H9 (cell line): ENCODE measurements at regions not wholly inside any gene's neighbourhood (a gene's known extent, or its start where the extent isn't known, plus 50 kb on each side); places are given as distances from the start of the nearest gene placed in this dataset.
A peak's percentile ranks its signal among the peaks of the same experiment; 100 is the strongest.

Experiments used
- DNase-seq: peaks from one replicate; pipeline ENCODE4 v3.0.0-alpha.2; 2017
- H2AFZ ChIP-seq: one replicate; pipeline ENCODE4 v1.6.1; 2013; ENCODE audit warnings: mild to moderate bottlenecking, low read length, control low read depth, moderate library complexity
- H2AK5ac ChIP-seq: 2 replicates; pipeline ENCODE4 v1.6.1; 2013; ENCODE audit warnings: low read length, control low read depth, mixed read lengths; ENCODE audit not compliant: insufficient read length
- H2BK120ac ChIP-seq: one replicate; pipeline ENCODE4 v1.6.1; 2013; ENCODE audit warnings: low read depth, mild to moderate bottlenecking, low read length, control low read depth, inconsistent platforms; ENCODE audit not compliant: poor library complexity, severe bottlenecking
- H2BK12ac ChIP-seq: 2 replicates; pipeline ENCODE4 v1.6.1; 2013; ENCODE audit warnings: low read length, control low read depth, mixed read lengths, low read depth; ENCODE audit not compliant: insufficient read length
- H2BK15ac ChIP-seq: 2 replicates; pipeline ENCODE4 v1.6.1; 2013; ENCODE audit warnings: low read depth, low read length, control low read depth
- H2BK20ac ChIP-seq: one replicate; pipeline ENCODE4 v1.6.1; 2013; ENCODE audit warnings: low read depth, mild to moderate bottlenecking, low read length, control low read depth, inconsistent platforms; ENCODE audit not compliant: poor library complexity, severe bottlenecking
- H2BK5ac ChIP-seq: 2 replicates; pipeline ENCODE4 v1.6.1; 2013; ENCODE audit warnings: low read length, control low read depth, mixed read lengths; ENCODE audit not compliant: insufficient read length
- H3K14ac ChIP-seq: 2 replicates; pipeline ENCODE4 v1.6.1; 2013; ENCODE audit warnings: low read length, control low read depth; ENCODE audit not compliant: insufficient read depth
- H3K18ac ChIP-seq: 2 replicates; pipeline ENCODE4 v1.6.1; 2013; ENCODE audit warnings: low read depth, mild to moderate bottlenecking, mixed read lengths, low read length, control low read depth; ENCODE audit not compliant: insufficient read length
- H3K23ac ChIP-seq: 2 replicates; pipeline ENCODE4 v1.6.1; 2013; ENCODE audit warnings: low read length, control low read depth, mixed read lengths, low read depth; ENCODE audit not compliant: insufficient read length
- H3K23me2 ChIP-seq: 2 replicates; pipeline ENCODE4 v1.6.1; 2013; ENCODE audit warnings: low read depth, mild to moderate bottlenecking, mixed read lengths, low read length, control low read depth; ENCODE audit not compliant: insufficient read length, poor library complexity, severe bottlenecking
- H3K27ac ChIP-seq: 2 replicates; pipeline ENCODE4 v1.5.1; 2013; ENCODE audit warnings: low read length, control low read depth, mixed read lengths, low read depth; ENCODE audit not compliant: insufficient read length
- H3K27me3 ChIP-seq: 2 replicates; pipeline ENCODE4 v1.6.1; 2013; ENCODE audit warnings: low read length, control low read depth, inconsistent platforms; ENCODE audit not compliant: insufficient read depth
- H3K4ac ChIP-seq: 2 replicates; pipeline ENCODE4 v1.6.1; 2013; ENCODE audit warnings: low read depth, mild to moderate bottlenecking, control low read depth, inconsistent platforms, low read length, moderate library complexity
- H3K4me1 ChIP-seq: 2 replicates; pipeline ENCODE4 v1.6.1; 2013; ENCODE audit warnings: low read length, control low read depth, inconsistent platforms; ENCODE audit not compliant: insufficient read depth
- H3K4me2 ChIP-seq: 2 replicates; pipeline ENCODE4 v1.6.1; 2013; ENCODE audit warnings: low read length, control low read depth, mixed read lengths; ENCODE audit not compliant: insufficient read length, insufficient read depth
- H3K56ac ChIP-seq: 2 replicates; pipeline ENCODE4 v1.6.1; 2013; ENCODE audit warnings: low read depth, mild to moderate bottlenecking, mixed read lengths, low read length, control low read depth; ENCODE audit not compliant: insufficient read length
- H3K79me1 ChIP-seq: 2 replicates; pipeline ENCODE4 v1.6.1; 2013; ENCODE audit warnings: low read depth, mild to moderate bottlenecking, moderate library complexity, low read length, control low read depth, inconsistent platforms; ENCODE audit not compliant: insufficient read depth, poor library complexity, severe bottlenecking
- H3K79me2 ChIP-seq: 2 replicates; pipeline ENCODE4 v1.6.1; 2013; ENCODE audit warnings: low read length, control low read depth, inconsistent platforms; ENCODE audit not compliant: insufficient read depth
- H3K9ac ChIP-seq: 2 replicates; pipeline ENCODE4 v1.6.1; 2013; ENCODE audit warnings: low read length, control low read depth, mixed read lengths; ENCODE audit not compliant: insufficient read length; ENCODE audit errors: extremely low read depth
- H3K9me3 ChIP-seq: one replicate; pipeline ENCODE4 v1.6.1; 2013; ENCODE audit warnings: low read depth, low read length, inconsistent platforms; ENCODE audit not compliant: control insufficient read depth
- H3T11ph ChIP-seq: one replicate; pipeline ENCODE4 v1.6.1; 2013; ENCODE audit warnings: mild to moderate bottlenecking, low read length, control low read depth, inconsistent platforms
- H4K20me1 ChIP-seq: one replicate; pipeline ENCODE4 v1.6.1; 2013; ENCODE audit not compliant: control insufficient read depth, insufficient read length, insufficient read depth
- H4K5ac ChIP-seq: 2 replicates; pipeline ENCODE4 v1.6.1; 2013; ENCODE audit warnings: low read depth, mild to moderate bottlenecking, mixed read lengths, low read length, control low read depth; ENCODE audit not compliant: insufficient read length
- H4K8ac ChIP-seq: replicated peaks from 2 replicates; pipeline ENCODE4 v1.6.1; 2013; ENCODE audit warnings: low read length, control low read depth, mixed read lengths, low read depth; ENCODE audit not compliant: insufficient read length
- H4K91ac ChIP-seq: 2 replicates; pipeline ENCODE4 v1.6.1; 2013; ENCODE audit warnings: low read depth, mild to moderate bottlenecking, moderate library complexity, mixed read lengths, low read length, control low read depth; ENCODE audit not compliant: insufficient read length
- H3K27ac Mint-ChIP-seq, 3 experiments: 2 replicates in 2 of 3; 3 replicates in 1 of 3; pipeline ENCODE4 v1.8.0; 2020 to 2021; ENCODE audit warnings: mixed read lengths in 3 of 3, mild to moderate bottlenecking in 1 of 3, moderate library complexity in 1 of 3
- H3K27me3 Mint-ChIP-seq: 2 replicates; pipeline ENCODE4 v1.8.0; 2021; ENCODE audit warnings: low read depth, mild to moderate bottlenecking, moderate library complexity, mixed read lengths
- H3K36me3 Mint-ChIP-seq, 3 experiments: 2 replicates in 2 of 3; 3 replicates in 1 of 3; pipeline ENCODE4 v1.8.0; 2020 to 2021; ENCODE audit warnings: low read depth in 3 of 3, mixed read lengths in 3 of 3; ENCODE audit not compliant: insufficient read depth in 1 of 3
- H3K4me1 Mint-ChIP-seq, 2 experiments: 2 replicates each; pipeline ENCODE4 v1.8.0; 2020; ENCODE audit warnings: mixed read lengths in 2 of 2
- H3K4me3 Mint-ChIP-seq, 2 experiments: 2 replicates in 1 of 2; 3 replicates in 1 of 2; pipeline ENCODE4 v1.8.0; 2020 to 2021; ENCODE audit warnings: mild to moderate bottlenecking in 2 of 2, mixed read lengths in 2 of 2, moderate library complexity in 1 of 2
- H3K9me3 Mint-ChIP-seq, 2 experiments: 2 replicates in 1 of 2; 3 replicates in 1 of 2; pipeline ENCODE4 v1.8.0; 2020; ENCODE audit warnings: mild to moderate bottlenecking in 2 of 2, mixed read lengths in 2 of 2, moderate library complexity in 1 of 2
- CTCF ChIP-seq: fragments of 200-600 bp; sonication (generic); conservative IDR thresholded peaks from 3 replicates; pipeline ENCODE4 v1.8.0; 2021; ENCODE audit warnings: antibody characterized with exemption, mild to moderate bottlenecking
- WGBS: extraction: QIAGEN DNeasy Blood & Tissue Kit; methylation state at CpG from one replicate; pipeline ENCODE4 v1.1.7; 2013; ENCODE audit warnings: missing lambda C conversion rate, low lambda C conversion rate, mixed read lengths; ENCODE audit not compliant: insufficient read length; ENCODE audit errors: extremely low coverage; 5-methylcytosine and 5-hydroxymethylcytosine counted together

- no peaks in the 10 kb centered on the region for H3K27me3 ChIP-seq
- H3K9me3 ChIP-seq = no peaks in the 10 kb centered on the region
- H3K23ac ChIP-seq = no peak overlapping the region
- peak overlapping the region in 1 of 3 experiments; percentile 37; a peak in 2 of 7 replicates for H3K27ac Mint-ChIP-seq
- H3K4me1 Mint-ChIP-seq = peaks cover 4 to 5% of the 10 kb centered on the region in 2 experiments
- H4K91ac ChIP-seq = no peak overlapping the region
- H4K20me1 ChIP-seq = no peaks in the 10 kb centered on the region
- no peak overlapping the region for H3K4me2 ChIP-seq
- H3T11ph ChIP-seq = no peak overlapping the region
- H2BK5ac ChIP-seq = no peak overlapping the region
- DNase-seq = no peak
- no CpG with 5 or more reads among the region's 8 CpGs for WGBS
- H3K79me2 ChIP-seq = no peaks in the 10 kb centered on the region
- H3K4ac ChIP-seq = no peak overlapping the region
- no peak overlapping the region for H2BK12ac ChIP-seq
- no peak overlapping the region for H3K4me3 Mint-ChIP-seq
- no peaks in the 10 kb centered on the region for H3K79me1 ChIP-seq
- no peak overlapping the region for H2BK120ac ChIP-seq
- no peaks in the 10 kb centered on the region for H3K27me3 Mint-ChIP-seq
- H3K14ac ChIP-seq = no peak overlapping the region
- TF ChIP-seq CTCF = no peak
- no peak overlapping the region for H3K9ac ChIP-seq
- H2AK5ac ChIP-seq = no peak overlapping the region
- no peaks in the 10 kb centered on the region; a peak in 1 of 7 replicates for H3K36me3 Mint-ChIP-seq
- no peak overlapping the region for H4K8ac ChIP-seq
- H2AFZ ChIP-seq = no peak overlapping the region
- peaks cover 4% of the 10 kb centered on the region in 2 experiments; a peak in 4 of 5 replicates for H3K9me3 Mint-ChIP-seq
- no peak overlapping the region for H2BK15ac ChIP-seq
- no peaks in the 10 kb centered on the region; the same call in 1 of the 2 replicates for H3K4me1 ChIP-seq
- H2BK20ac ChIP-seq = no peak overlapping the region
- no peak overlapping the region for H3K27ac ChIP-seq
- H3K23me2 ChIP-seq = no peaks in the 10 kb centered on the region
- H4K5ac ChIP-seq = no peak overlapping the region
- H3K56ac ChIP-seq = no peak overlapping the region
- no peak overlapping the region for H3K18ac ChIP-seq
Observed at GRCh38 chr12:88336076-88336739, 194.1 kb downstream of the TMTC3 start.
